Dendritic cell treated with granulocyte-macrophage colony-stimulating factor and Interleukin-4, amounts not matched to agents 40 ng/mL and 50 ng/mL, for 4 days (primary cell): ENCODE measurements at regions not wholly inside any gene's neighbourhood (a gene's known extent, or its start where the extent isn't known, plus 50 kb on each side); places are given as distances from the start of the nearest gene placed in this dataset.
"Not testable (repeated sequence)": the region's sequence is repeated elsewhere in the genome, so short reads cannot be mapped to it uniquely, and the experiment has no call there.

Experiments used
- H3K27ac Mint-ChIP-seq: one replicate; pipeline ENCODE4 v1.8.0; 2022; ENCODE audit warnings: mild to moderate bottlenecking, mixed read lengths
- H3K27me3 Mint-ChIP-seq: one replicate; pipeline ENCODE4 v1.8.0; 2022; ENCODE audit warnings: mild to moderate bottlenecking, mixed read lengths
- H3K36me3 Mint-ChIP-seq: one replicate; pipeline ENCODE4 v1.8.0; 2022; ENCODE audit warnings: low read depth, mixed read lengths
- H3K4me1 Mint-ChIP-seq: one replicate; pipeline ENCODE4 v1.8.0; 2022; ENCODE audit warnings: low read depth, mixed read lengths
- H3K4me3 Mint-ChIP-seq: one replicate; pipeline ENCODE4 v1.8.0; 2022; ENCODE audit warnings: mild to moderate bottlenecking, moderate library complexity, mixed read lengths
- H3K9me3 Mint-ChIP-seq: one replicate; pipeline ENCODE4 v1.8.0; 2022; ENCODE audit warnings: mixed read lengths
- intact Hi-C: fragments of 100-400 bp; cut with micrococcal nuclease; formaldehyde crosslinking; loops from one replicate; pipeline ENCODE4 v1.15.0; 2022

DNA sequence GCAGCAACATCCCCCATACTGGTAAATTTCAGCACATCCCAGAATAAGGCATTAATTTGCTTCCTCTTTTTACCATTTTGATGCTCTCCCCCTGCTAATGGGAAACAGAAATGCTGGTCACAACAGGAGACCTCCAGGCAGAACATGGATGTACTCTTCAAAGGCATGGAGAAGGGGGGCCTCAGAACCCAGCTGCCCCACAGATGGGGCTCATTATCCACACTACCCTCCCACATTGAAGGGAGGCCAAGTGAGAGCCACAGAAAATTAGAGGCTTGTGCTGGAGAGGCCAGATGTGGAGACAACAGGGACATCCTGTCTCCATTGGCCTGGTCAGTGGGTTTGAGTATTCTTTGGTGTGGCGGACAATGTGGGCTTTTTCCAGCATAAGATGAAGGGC is 150.1 kb upstream of the CDH11 start:
- no peaks in the 10 kb centered on the region for H3K4me1 Mint-ChIP-seq
- no peaks in the 10 kb centered on the region for H3K36me3 Mint-ChIP-seq
- intact Hi-C loops = no loop called here
- no peak overlapping the region for H3K4me3 Mint-ChIP-seq
- H3K27me3 Mint-ChIP-seq = no peaks in the 10 kb centered on the region
- H3K27ac Mint-ChIP-seq = no peak overlapping the region
- H3K9me3 Mint-ChIP-seq = no peaks in the 10 kb centered on the region

DNA sequence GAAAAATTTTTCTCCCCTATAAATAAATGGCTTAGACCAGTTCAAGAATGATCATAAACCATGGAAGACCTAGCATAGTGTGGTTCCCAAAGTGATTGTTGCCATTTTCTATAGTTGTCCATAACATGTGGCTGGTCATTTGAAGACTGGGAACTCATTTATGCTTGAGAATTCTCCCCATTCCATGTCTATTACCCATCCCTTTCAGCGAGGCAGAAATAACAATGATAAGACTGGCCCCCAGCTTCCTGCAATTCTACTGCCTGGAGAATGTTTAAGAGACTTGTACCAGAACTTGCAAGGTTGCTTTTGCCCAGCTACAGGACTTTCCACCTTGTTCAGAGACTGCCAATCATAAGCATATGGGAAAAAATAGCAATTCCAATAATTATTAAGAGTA is 146.5 kb upstream of the CDH11 start:
- Mint-ChIP-seq H3K4me3 (no peak overlapping the region), H3K4me1 (no peaks in the 10 kb centered on the region), H3K27me3 (no peaks in the 10 kb centered on the region), H3K9me3 (peaks cover 9% of the 10 kb centered on the region), H3K36me3 (no peaks in the 10 kb centered on the region), H3K27ac (no peak overlapping the region)
- intact Hi-C loops = no loop called here

DNA sequence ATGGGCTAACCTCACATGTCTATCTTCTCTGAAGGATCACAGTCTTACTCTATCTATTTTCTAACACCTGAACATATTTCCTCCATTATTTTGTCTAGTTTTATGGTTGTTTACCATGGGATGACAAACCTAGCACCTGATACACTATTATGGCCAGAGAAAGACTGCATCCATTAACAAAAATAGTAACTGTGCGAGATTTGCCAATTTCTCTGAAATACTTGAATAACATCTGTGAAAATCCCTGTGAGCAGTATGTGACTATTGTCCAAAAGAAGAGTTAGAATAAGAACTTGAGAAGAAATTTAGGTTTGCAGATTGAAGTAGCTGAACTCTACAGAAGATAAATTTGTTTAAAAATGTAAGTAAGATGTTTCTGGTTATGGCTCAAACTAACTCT is 142.0 kb upstream of the CDH11 start:
- peaks cover 9% of the 10 kb centered on the region for H3K9me3 Mint-ChIP-seq
- H3K27me3 Mint-ChIP-seq = no peaks in the 10 kb centered on the region
- intact Hi-C loops = no loop called here
- H3K4me3 Mint-ChIP-seq = no peak overlapping the region
- no peaks in the 10 kb centered on the region for H3K4me1 Mint-ChIP-seq
- H3K27ac Mint-ChIP-seq = no peak overlapping the region
- no peaks in the 10 kb centered on the region for H3K36me3 Mint-ChIP-seq

DNA sequence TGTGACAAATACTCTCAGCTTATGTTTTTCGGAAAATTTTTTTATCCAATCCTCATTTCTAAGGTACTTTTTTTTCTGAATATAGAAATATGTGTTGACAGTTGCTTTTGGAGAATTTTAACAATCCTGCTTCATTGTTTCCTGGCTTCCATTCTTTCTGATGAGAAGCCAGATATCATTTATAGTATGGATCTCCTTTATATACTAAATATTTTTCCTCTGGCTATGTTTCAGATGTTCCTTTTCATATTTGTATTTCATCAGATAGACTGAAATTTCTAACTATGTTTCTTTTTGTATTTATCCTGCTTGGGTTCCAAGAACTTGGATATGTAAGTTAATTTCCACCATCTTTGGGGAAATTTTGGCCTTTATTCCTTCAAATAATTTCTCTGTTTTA is 138.9 kb upstream of the CDH11 start:
- H3K4me3 Mint-ChIP-seq = no peak overlapping the region
- H3K9me3 Mint-ChIP-seq = peaks cover 9% of the 10 kb centered on the region
- no peaks in the 10 kb centered on the region for H3K4me1 Mint-ChIP-seq
- no peaks in the 10 kb centered on the region for H3K27me3 Mint-ChIP-seq
- intact Hi-C loops = no loop called here
- H3K36me3 Mint-ChIP-seq = no peaks in the 10 kb centered on the region
- H3K27ac Mint-ChIP-seq = no peak overlapping the region

DNA sequence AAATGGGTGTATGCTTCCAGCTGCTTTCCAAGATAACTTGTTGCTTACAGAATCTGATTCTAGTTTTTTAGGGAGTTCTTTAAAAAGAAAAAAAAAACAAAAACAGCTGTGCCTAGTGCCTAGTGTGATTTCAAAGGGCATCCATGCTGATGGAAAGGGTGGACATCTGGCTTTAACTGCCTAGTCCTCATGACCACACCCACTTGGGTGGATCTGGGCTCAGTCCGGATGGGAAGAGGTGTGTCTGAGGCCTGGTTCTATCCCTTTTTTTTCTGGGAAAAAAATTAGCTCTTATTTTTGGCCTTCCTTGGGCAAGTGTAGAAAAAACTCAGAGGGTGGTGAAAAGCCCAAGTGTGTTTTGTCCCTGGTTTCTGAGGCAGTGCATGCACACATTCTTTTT is 132.3 kb upstream of the CDH11 start:
- intact Hi-C loops = no loop called here
- H3K4me1 Mint-ChIP-seq = no peaks in the 10 kb centered on the region
- H3K36me3 Mint-ChIP-seq = no peaks in the 10 kb centered on the region
- H3K27ac Mint-ChIP-seq = no peak overlapping the region
- no peaks in the 10 kb centered on the region for H3K9me3 Mint-ChIP-seq
- no peaks in the 10 kb centered on the region for H3K27me3 Mint-ChIP-seq
- no peak overlapping the region for H3K4me3 Mint-ChIP-seq

DNA sequence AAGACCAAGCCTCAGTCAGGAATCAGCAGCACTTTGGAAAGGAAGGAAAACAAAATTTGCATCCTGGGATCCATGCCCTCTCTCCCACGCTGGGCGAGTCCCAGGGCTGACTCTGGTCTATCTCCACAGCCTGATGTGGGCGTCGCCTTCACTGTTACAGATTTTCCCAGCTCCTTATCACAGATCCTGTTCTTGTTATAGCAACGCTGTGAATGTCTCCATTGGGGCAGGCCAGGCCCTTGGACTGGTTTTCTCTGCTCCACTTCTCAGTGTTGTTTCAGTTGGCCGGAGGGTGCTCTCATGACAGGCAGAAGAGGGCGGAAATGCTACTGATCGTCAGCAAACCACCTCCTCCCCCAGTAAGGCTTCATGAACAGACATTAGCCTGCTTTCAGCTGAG is 127.9 kb upstream of the CDH11 start:
- intact Hi-C loops = no loop called here
- no peak overlapping the region for H3K4me3 Mint-ChIP-seq
- no peaks in the 10 kb centered on the region for H3K27me3 Mint-ChIP-seq
- H3K4me1 Mint-ChIP-seq = no peaks in the 10 kb centered on the region
- no peak overlapping the region for H3K27ac Mint-ChIP-seq
- H3K36me3 Mint-ChIP-seq = no peaks in the 10 kb centered on the region
- no peaks in the 10 kb centered on the region for H3K9me3 Mint-ChIP-seq

DNA sequence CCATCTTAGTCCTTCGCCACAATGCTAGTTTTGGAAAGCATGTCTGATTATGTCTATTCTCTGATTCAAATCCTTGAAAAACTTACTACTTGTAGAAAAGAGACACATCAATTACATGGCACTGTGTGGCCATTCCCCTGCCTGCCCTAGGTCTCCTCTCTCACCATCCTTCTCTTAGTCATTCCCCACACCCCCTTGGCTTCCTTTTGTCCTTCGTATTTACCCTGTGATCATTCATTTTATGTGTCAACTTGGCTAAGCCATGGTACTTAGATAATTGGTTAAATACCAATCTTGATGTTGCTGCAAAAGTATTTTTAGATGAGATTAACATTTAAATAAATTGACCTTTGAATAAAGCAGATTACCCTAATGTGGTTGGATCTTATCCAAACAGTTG is 122.9 kb upstream of the CDH11 start:
- no peaks in the 10 kb centered on the region for H3K4me1 Mint-ChIP-seq
- no peaks in the 10 kb centered on the region for H3K36me3 Mint-ChIP-seq
- no peaks in the 10 kb centered on the region for H3K9me3 Mint-ChIP-seq

DNA sequence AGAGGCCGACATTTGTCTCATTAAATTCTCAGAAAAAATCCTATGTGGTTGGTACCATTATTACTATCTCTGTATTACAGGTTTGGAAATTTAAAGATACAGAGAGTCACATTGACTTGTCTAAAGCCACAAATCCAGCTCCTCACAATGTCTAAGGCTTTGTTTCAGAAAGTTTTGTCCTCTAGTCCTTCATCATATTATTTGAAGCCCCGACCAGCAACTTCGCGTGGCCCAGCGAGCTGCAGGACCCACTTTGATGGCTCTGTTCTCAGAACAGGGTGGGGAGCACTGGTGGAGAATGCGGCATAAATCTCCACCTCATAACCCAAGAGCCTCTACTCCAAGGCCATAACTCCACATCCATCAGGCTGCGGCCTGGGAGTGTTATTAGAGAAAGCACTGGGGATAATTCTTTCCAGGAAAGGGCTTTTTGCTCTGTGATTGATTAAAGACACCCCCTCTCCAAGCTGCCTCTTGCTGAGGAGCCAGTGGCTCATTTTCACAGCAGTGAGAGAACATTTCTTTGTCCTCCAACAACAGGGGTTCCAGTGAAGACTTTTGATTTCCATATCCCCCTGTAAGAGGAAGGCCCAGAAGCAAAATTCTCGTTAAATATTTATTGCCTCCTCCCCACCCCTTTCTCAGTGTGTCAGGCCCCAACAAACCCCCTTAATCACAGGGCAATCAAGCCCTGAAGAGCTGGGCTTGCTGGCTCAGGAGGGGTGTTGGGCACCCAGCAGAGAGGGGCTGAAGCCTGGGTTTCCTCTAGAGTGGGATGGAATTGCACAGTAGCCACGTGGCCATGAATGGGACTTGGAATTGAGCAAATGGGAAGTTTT is 113.7 kb upstream of the CDH11 start:
- Mint-ChIP-seq H3K36me3 (no peaks in the 10 kb centered on the region), H3K4me1 (no peaks in the 10 kb centered on the region), H3K4me3 (no peak overlapping the region), H3K27ac (no peak overlapping the region), H3K27me3 (no peaks in the 10 kb centered on the region), H3K9me3 (peaks cover 16% of the 10 kb centered on the region)
- intact Hi-C loops = no loop called here

More for the DNA sequence above, 122.9 kb upstream of the CDH11 start:
- Mint-ChIP-seq H3K27me3 (no peaks in the 10 kb centered on the region), H3K4me3 (no peak overlapping the region), H3K27ac (no peak overlapping the region)
- intact Hi-C loops = no loop called here

DNA sequence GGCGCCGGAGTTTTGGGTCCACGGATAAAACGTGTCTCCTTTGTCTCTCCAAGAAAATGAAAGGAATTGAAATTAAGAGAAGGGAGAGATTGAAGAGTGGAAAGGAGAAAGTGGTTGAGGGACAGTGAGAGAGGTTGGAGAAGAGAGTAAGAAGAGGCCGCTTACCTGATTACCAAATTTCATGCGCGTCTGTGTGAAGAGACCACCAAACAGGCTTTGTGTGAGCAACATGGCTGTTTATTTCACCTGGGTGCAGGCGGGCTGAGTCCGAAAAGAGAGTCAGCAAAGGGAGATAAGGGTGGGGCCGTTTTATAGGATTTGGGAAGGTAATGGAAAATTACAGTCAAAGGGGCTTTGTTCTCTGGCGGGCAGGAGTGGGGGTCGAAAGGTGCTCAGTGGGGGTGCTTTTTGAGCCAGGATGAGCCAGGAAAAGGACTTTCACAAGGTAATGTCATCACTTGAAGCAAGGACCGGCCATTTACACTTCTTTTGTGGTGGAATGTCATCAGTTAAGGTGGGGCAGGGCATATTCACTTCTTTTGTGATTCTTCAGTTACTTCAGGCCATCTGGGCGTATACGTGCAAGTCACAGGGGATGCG is 113.0 kb upstream of the CDH11 start:
- H3K36me3 Mint-ChIP-seq, H3K27me3 Mint-ChIP-seq, intact Hi-C loops, H3K27ac Mint-ChIP-seq, H3K4me1 Mint-ChIP-seq, H3K4me3 Mint-ChIP-seq: not testable (repeated sequence)
- H3K9me3 Mint-ChIP-seq = peaks cover 16% of the 10 kb centered on the region

DNA sequence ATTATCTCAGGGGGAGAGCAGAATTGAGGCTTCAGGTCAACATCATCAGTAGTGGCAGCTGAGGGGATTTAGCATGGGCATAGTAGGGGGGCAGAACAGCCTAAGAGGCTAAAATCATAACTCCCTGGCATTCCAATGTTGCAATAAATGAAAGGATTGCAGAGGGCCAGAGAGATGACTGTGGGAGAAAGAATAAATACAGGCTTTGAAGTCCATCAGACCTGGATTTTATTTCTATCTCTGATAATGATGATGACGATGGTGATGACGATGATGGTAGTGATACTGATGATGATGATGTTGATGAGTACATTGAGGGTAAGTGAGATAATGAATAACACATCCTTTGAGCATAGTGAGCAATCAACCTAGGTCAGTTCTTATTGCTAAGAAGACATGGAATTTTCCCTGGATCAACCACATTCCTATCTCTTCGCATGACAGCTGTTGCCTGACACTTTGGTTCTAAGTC is 107.4 kb upstream of the CDH11 start:
- intact Hi-C loops = no loop called here
- no peaks in the 10 kb centered on the region for H3K36me3 Mint-ChIP-seq
- H3K27ac Mint-ChIP-seq = no peak overlapping the region
- peaks cover 10% of the 10 kb centered on the region for H3K9me3 Mint-ChIP-seq
- no peaks in the 10 kb centered on the region for H3K27me3 Mint-ChIP-seq
- H3K4me3 Mint-ChIP-seq = no peak overlapping the region
- H3K4me1 Mint-ChIP-seq = no peaks in the 10 kb centered on the region

DNA sequence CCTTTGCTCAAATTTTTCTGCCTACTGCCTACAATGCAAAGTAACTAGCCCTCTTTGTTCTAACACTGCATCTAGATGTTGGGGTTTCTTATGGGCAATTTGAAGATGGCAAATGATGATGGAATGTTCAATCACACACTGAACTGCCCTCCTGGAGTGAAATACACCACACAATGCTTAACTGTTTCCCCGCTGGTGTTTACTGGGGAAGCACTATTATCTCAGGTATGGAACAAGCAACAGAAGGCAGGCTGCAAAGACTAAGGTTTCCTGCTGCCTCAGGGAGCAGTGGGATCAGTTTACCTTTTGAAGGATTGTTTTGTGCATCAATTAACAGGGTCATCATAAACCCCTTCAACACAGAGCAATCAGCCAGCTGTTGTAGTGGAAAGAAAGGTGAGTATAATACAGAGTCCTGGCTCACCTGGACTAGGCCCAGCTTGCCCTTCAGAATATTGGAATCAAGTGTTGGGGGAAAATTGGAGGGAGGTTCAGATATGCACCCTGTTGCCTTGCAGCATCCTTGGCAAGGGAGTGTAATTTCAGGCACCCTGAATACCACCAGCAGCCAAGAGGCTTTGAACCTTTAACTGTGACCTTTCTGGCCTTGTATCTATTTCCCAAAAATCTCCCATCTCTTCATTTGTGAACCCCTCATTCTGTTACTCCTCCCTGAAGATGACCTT is 105.4 kb upstream of the CDH11 start:
- intact Hi-C loops = no loop called here
- Mint-ChIP-seq H3K4me1 (no peaks in the 10 kb centered on the region), H3K36me3 (no peaks in the 10 kb centered on the region), H3K4me3 (no peak overlapping the region), H3K27ac (no peak overlapping the region), H3K9me3 (no peaks in the 10 kb centered on the region), H3K27me3 (no peaks in the 10 kb centered on the region)

DNA sequence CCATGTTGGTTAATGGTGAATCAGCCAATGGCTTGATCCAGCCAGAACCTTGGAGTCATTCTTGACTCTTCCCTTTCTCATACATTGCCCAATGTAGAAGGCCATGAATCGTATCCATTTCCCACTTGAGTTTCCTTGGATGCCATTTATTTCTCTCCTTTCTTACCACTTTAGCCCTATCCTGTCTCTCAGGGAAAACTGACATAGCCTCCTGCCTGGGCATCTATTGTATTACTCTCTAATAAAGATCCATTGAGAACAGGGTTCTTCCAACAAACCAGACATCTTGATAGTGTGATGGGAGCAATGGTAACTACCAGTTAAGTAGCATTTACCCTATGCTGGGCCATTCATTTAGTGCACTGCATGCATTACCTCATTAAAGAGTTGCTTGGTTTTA is 104.2 kb upstream of the CDH11 start:
- Mint-ChIP-seq H3K4me1 (no peaks in the 10 kb centered on the region), H3K9me3 (no peaks in the 10 kb centered on the region), H3K27ac (no peak overlapping the region), H3K36me3 (no peaks in the 10 kb centered on the region), H3K4me3 (no peak overlapping the region), H3K27me3 (no peaks in the 10 kb centered on the region)
- intact Hi-C loops = no loop called here

DNA sequence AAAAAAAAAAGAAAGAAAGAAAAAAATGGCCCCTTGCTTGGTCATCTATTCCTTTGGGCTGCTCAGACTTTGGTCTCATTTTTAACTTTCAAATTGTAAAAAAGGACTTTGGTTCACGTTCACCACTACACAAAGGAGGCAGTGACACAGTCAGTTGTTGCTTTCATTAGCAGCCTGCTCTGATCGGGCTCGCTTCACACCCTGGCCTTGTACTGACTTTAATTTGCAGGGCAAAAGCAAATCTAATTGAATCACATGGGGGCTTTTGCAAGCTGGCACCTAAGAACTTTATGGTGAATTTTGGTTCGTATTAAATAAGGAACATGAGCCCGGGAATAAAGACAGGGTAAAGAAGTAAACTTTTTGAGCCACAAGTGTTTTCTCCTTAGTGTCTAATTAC is 103.6 kb upstream of the CDH11 start:
- intact Hi-C loops = no loop called here
- H3K36me3 Mint-ChIP-seq = no peaks in the 10 kb centered on the region
- H3K4me3 Mint-ChIP-seq = no peak overlapping the region
- H3K9me3 Mint-ChIP-seq = no peaks in the 10 kb centered on the region
- no peaks in the 10 kb centered on the region for H3K27me3 Mint-ChIP-seq
- no peak overlapping the region for H3K27ac Mint-ChIP-seq
- H3K4me1 Mint-ChIP-seq = no peaks in the 10 kb centered on the region

DNA sequence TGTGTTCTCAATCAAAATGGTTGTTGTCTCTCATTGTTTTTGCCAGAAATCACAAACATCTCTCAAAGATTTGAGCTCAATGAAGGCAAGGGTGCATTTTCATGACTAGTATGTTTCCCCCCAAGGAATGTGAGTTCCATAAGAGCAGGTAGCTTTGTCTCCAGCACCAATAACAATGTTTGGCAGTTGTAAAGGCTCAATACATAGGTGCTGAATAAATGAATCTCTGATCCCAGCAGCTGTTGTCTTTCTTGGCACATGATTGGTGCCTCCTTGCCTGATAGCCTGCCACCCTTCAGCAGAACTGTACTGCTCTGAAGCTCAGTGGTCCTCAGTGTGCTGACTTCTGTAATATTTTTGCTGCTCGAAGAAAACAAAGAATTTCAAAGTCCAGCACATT is 103.1 kb upstream of the CDH11 start:
- Mint-ChIP-seq H3K9me3 (no peaks in the 10 kb centered on the region), H3K36me3 (no peaks in the 10 kb centered on the region), H3K27ac (no peak overlapping the region), H3K27me3 (no peaks in the 10 kb centered on the region), H3K4me3 (no peak overlapping the region), H3K4me1 (no peaks in the 10 kb centered on the region)
- intact Hi-C loops = no loop called here
